Body of pancreas (tissue), 4 donors: ENCODE measurements at regions not wholly inside any gene's neighbourhood (a gene's known extent, or its start where the extent isn't known, plus 50 kb on each side); places are given as distances from the start of the nearest gene placed in this dataset.

ENCODE experiments used
- ATAC-seq: fragments of 150-250 bp; one replicate; pipeline ENCODE4 v1.9.1; 2016
- DNase-seq, 4 donors: peaks; one replicate each; pipeline ENCODE4 v3.0.0-alpha.2; 2019
- H3K27ac ChIP-seq, 4 donors: fragments of 200-600 bp; sonication (generic); 1 replicate in 3 of 4; 2 replicates in 1 of 4; pipeline versions ENCODE4 v1.5.1 to v1.6.1; 2016 to 2019; ENCODE audit warnings: mild to moderate bottlenecking in 1 of 4, mixed read lengths in 1 of 4, moderate library complexity in 1 of 4
- H3K27me3 ChIP-seq, 2 donors: fragments of 200-600 bp; sonication (generic); one replicate each; pipeline ENCODE4 v1.6.0; 2016; ENCODE audit warnings: mild to moderate bottlenecking in 1 of 2
- H3K36me3 ChIP-seq, 2 donors: fragments of 200-600 bp; sonication (generic); replicated peaks in 1 of 2; 2 replicates each; pipeline ENCODE4 v1.5.1; 2016; ENCODE audit warnings: low read depth in 2 of 2; ENCODE audit not compliant: insufficient read depth in 1 of 2
- H3K4me1 ChIP-seq: fragments of 200-600 bp; sonication (generic); one replicate; pipeline ENCODE4 v1.6.0; 2016
- H3K4me3 ChIP-seq, 2 donors: fragments of 200-600 bp; sonication (generic); 1 replicate in 1 of 2; 2 replicates in 1 of 2; pipeline ENCODE4 v1.5.1; 2016 to 2019
- H3K9me3 ChIP-seq, 3 donors: fragments of 200-600 bp; sonication (generic); 1 replicate in 2 of 3; 2 replicates in 1 of 3; pipeline ENCODE4 v1.5.1; 2016
- POLR2A ChIP-seq, 3 donors: fragments of 450-650 bp; IDR thresholded peaks; one replicate each; pipeline ENCODE4 v1.6.1; 2016; ENCODE audit warnings: antibody characterized with exemption in 3 of 3, mild to moderate bottlenecking in 2 of 3
- WGBS, 2 donors: methylation state at CpG; one replicate each; pipeline ENCODE4 v1.1.5; 2017; 5-methylcytosine and 5-hydroxymethylcytosine counted together
- intact Hi-C: fragments of 100-400 bp; cut with DNase I; formaldehyde crosslinking; loops from one replicate; pipeline ENCODE4 v1.15.1; 2023
- TF ChIP-seq, protein P1 (sequence below), 7 experiments: fragments of 450-650 bp in 4 of 7; fragments of 200-600 bp in 3 of 7; sonication (generic) in 3 of 7; IDR thresholded peaks; one replicate each; pipeline ENCODE4 v1.5.1; 2016 to 2019; ENCODE audit warnings: antibody characterized with exemption in 7 of 7

DNA sequence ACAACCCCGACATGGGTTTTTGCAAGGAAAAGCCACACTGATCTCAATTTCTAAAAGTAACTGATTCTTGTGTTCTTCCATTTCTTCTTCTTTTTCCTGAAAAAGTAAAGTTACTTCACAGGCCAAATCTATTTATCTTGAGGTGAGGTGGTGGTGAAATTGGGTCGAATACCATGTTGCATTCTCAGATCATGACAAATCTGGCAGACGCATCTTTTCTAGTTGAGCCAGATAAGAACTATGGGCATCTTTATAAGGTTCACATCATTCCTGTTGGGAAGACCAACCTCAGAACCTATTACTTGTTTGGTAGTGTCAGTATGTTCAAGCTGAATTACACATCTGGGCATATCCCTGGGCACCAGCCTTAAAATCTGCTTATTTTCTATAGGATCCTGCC lies 78.6 kb upstream of the USP25 start:
- 58 to 76% methylated on average over 3 of the region's 3 CpGs for WGBS, 2 donors
- H3K9me3 ChIP-seq: no peaks in the 10 kb centered on the region
- H3K27ac ChIP-seq: no peak overlapping the region
- no peak overlapping the region for H3K4me3 ChIP-seq
- peaks cover 4% of the 10 kb centered on the region for H3K4me1 ChIP-seq
- DNase-seq (no peak), ATAC-seq (no peak)
- H3K27me3 ChIP-seq: no peaks in the 10 kb centered on the region
- intact Hi-C loops: no loop called here
- H3K36me3 ChIP-seq: no peaks in the 10 kb centered on the region
- no peak for TF ChIP-seq POLR2A (IDR thresholded peaks at IDR 0.05)
- TF ChIP-seq, protein P1, sequence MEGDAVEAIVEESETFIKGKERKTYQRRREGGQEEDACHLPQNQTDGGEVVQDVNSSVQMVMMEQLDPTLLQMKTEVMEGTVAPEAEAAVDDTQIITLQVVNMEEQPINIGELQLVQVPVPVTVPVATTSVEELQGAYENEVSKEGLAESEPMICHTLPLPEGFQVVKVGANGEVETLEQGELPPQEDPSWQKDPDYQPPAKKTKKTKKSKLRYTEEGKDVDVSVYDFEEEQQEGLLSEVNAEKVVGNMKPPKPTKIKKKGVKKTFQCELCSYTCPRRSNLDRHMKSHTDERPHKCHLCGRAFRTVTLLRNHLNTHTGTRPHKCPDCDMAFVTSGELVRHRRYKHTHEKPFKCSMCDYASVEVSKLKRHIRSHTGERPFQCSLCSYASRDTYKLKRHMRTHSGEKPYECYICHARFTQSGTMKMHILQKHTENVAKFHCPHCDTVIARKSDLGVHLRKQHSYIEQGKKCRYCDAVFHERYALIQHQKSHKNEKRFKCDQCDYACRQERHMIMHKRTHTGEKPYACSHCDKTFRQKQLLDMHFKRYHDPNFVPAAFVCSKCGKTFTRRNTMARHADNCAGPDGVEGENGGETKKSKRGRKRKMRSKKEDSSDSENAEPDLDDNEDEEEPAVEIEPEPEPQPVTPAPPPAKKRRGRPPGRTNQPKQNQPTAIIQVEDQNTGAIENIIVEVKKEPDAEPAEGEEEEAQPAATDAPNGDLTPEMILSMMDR (IDR thresholded peaks at IDR 0.05): no peak

DNA sequence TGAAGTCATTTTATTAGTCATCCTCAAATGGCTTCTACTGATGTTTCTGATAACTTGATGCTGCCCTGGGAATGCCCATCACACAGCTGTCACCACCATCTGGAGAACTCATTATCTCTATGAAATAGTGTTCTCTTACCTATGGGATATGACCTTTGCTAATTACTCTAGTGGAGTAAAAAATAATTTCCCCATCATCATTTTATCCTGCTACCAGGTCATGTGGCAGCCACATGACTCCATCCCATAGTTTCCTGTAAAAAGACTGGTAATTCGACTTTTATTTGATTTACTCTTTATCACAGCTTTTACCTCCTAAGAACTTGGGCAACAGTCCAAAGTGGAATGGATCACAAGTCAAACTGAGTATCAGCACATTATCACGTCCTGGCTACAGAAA lies 76.1 kb upstream of the USP25 start:
- Histone ChIP-seq H3K4me3 (no peak overlapping the region), H3K36me3 (no peaks in the 10 kb centered on the region), H3K27me3 (no peaks in the 10 kb centered on the region), H3K9me3 (no peaks in the 10 kb centered on the region), H3K4me1 (peaks cover 4% of the 10 kb centered on the region), H3K27ac (no peak overlapping the region)
- intact Hi-C loops: no loop called here
- TF ChIP-seq, protein P1 (IDR thresholded peaks at IDR 0.05): no peak
- TF ChIP-seq POLR2A (IDR thresholded peaks at IDR 0.05): no peak
- DNase-seq (no peak), ATAC-seq (no peak)
- WGBS, 2 donors: 13 to 16% methylated on average over 2 of the region's 2 CpGs

DNA sequence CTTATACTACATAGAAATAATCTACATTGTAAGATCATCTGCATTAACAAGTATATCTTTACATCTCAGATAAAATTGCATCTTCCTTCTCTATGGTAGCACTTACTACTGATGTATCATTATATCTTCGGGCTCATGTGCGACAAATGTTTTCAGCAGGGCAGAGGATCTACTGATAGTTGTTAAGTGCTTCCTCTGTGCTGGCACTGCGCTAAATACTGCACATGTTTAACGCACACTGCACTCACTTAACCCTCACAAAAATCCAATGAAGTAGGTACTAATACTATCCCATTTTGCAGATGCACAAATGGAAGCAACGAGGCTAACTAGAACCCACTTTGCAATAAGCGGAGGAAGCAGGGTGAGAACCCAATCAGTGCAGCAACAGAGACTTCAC lies 75.6 kb upstream of the USP25 start:
- 90 to 94% methylated on average over 6 of the region's 6 CpGs for WGBS, 2 donors
- Histone ChIP-seq H3K27me3 (no peaks in the 10 kb centered on the region), H3K9me3 (no peaks in the 10 kb centered on the region), H3K36me3 (no peaks in the 10 kb centered on the region), H3K4me3 (no peak overlapping the region), H3K27ac (no peak overlapping the region), H3K4me1 (peaks cover 4% of the 10 kb centered on the region)
- TF ChIP-seq POLR2A (IDR thresholded peaks at IDR 0.05): no peak
- TF ChIP-seq, protein P1 (IDR thresholded peaks at IDR 0.05): no peak
- intact Hi-C loops: no loop called here
- DNase-seq (no peak), ATAC-seq (no peak)

DNA sequence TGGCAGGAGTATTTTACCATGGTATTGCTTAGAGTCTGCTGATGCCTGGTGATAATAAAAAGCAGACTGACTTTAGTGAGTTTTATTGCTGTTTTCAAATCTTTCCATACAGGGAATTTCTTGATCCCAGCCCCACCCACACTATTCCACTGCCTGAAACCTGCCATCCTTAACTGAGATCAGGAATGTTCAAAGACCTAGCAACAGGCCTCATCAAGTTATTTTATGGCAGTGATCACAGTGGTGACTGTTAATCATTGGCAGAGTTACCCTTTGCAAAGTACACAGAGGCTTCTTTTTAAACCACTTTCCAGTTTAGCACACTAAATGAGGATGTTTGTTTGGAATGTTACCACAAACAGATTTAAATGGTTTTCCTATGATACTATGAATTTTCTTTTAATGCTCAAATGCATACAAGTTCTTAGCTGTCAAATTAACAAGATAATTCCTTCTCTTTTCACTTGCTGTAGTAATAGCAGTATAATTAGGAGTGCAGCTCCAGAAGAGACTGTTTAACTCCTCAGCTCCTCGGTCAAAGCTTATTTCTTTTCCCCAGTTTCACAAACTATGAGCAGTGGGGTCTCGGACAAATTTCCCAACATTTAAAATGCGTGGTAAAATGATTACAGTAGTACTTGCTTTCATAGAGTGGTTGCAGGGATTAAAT lies 69.9 kb upstream of the USP25 start:
- DNase-seq: peak in 1 of 4 donors; percentile 17
- TF ChIP-seq POLR2A (IDR thresholded peaks at IDR 0.05): no peak
- TF ChIP-seq, protein P1 (IDR thresholded peaks at IDR 0.05): no peak
- no peak overlapping the region for H3K4me3 ChIP-seq
- peak; percentile 91 for ATAC-seq
- H3K36me3 ChIP-seq: no peaks in the 10 kb centered on the region
- intact Hi-C loops: no loop called here
- no peaks in the 10 kb centered on the region for H3K9me3 ChIP-seq
- no peaks in the 10 kb centered on the region for H3K27me3 ChIP-seq
- H3K27ac ChIP-seq: peak overlapping the region in 2 of 4 donors; percentile 37 to 55
- 26 to 27% methylated on average over 3 of the region's 3 CpGs for WGBS, 2 donors
- H3K4me1 ChIP-seq: peaks cover 18% of the 10 kb centered on the region

DNA sequence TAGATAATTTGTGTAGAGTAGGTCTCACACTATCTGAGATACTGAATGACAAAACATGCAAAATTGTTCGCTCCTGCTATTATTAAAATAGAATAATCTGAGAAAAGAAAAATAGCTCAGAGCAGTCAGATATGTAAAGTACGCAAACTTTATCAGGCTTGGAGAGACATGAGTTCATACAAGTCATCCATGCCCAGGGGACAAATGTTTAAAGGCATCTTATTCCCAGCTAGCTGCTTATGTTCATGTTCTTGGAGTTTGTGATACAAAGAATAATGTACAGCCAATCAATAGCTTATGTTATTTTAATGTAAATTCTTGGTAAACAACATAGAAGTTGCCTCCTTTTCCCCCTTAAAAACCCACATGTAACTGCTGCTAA lies 69.4 kb upstream of the USP25 start:
- no peak for ATAC-seq
- no peak for TF ChIP-seq POLR2A (IDR thresholded peaks at IDR 0.05)
- TF ChIP-seq, protein P1 (IDR thresholded peaks at IDR 0.05): no peak
- no peak for DNase-seq
- Histone ChIP-seq H3K4me3 (no peak overlapping the region), H3K4me1 (peaks cover 18% of the 10 kb centered on the region), H3K27ac (peak overlapping the region in 2 of 4 donors; percentile 37 to 55), H3K36me3 (no peaks in the 10 kb centered on the region), H3K9me3 (no peaks in the 10 kb centered on the region), H3K27me3 (no peaks in the 10 kb centered on the region)
- intact Hi-C loops: no loop called here
- 22 to 26% methylated on average over 2 of the region's 2 CpGs for WGBS, 2 donors
